CD4-positive, alpha-beta T cell treated with Interleukin-21 for 1 hour (primary cell): ENCODE measurements at regions not wholly inside any gene's neighbourhood (a gene's known extent, or its start where the extent isn't known, plus 50 kb on each side); places are given as distances from the start of the nearest gene placed in this dataset.

Source experiments
- DNase-seq: peaks from one replicate; pipeline ENCODE4 v3.0.0-alpha.2; 2020

DNA sequence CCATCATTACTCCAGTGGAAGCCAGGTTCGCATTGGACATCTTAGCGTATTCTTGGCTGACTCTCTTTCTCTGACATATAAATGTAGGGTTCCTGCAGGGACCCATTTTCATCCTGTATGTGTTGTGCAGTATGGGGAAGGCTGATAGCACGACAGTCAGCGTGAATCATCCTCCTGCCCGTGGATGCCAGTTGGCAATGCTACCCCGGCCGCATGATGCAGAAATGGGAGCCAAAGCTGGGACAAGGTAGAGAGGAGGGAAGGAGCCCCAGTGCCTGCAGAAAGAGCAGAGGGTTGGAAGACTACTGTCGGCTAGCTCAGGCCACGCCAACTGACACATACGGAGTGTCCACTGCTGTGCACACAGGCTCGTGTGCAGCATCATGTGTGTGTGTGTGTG is 251.6 kb downstream of the SKAP2 start:
- no peak for DNase-seq

DNA sequence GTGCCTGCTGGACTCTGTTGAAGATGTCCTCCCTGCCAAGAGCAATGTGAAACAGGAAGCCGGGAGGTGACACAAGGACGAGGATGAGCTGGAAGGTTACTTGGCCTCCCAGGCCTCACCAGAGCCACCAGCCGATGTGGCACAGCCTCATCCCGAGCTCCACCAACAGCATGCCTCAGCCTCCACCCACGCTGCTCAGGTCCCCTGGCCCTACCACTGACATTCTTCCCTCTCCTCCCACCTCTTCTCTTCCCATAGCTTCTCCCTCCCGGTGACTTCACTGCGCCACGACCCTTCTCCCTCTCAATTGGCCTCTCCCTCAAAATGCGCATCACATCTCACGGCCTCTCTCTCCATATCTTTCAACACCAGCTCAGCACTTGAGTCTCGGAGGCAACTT is 249.9 kb downstream of the SKAP2 start:
- DNase-seq, result no peak

DNA sequence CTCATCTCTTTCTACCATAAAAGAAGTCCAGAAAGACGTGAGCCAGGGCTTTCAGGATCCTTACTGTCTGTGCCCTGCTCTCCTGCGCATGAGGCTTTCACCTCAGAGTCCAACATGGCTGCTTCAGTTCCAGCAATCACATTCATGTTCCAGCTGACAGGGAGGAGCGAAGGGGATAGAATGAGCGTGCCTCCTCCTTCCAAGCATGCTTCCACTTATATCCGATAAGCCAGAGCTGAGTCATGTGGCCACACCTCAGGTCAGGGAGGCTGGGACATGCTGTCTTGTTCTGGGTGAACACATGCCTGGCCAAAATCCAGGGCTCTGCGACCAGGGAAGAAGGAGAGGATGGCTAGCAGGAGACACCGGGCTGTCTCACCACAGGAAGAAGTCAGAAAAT is 248.2 kb downstream of the SKAP2 start:
- no peak for DNase-seq

DNA sequence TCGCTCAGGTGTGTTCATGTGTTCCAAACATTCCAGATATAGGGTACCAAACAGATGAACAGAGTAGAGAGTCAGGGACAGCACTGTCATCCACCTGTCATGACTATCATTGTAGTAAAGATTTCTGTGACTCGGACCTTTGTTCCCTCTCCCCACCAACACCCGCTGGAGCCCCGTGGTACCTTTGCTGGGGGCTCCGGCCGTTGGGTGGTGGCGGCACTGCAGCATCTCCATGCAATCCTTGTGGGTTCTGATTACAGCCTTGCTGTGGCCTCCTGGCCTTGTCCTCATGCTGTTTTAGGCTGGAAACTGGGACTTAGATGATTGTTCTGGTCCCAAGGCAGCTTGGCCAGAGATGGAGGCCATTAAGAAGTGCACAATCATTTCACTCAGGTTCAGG is 247.3 kb downstream of the SKAP2 start:
- DNase-seq, result no peak
